GM12878 (cell line): ENCODE measurements at regions not wholly inside any gene's neighbourhood (a gene's known extent, or its start where the extent isn't known, plus 50 kb on each side); places are given as distances from the start of the nearest gene placed in this dataset.

Experiments
- ATAC-seq: fragments of 200-7000 bp; cut with Tn5 transposase; 3 replicates; pipeline ENCODE4 v1.9.1; 2020; ENCODE audit warnings: mild to moderate bottlenecking, moderate library complexity
- BruUV-seq: library from RNA; stranded (reverse); fragments of 400-500 nt; replicated peaks from 2 replicates; lab custom pipeline; 2021; lab: Mats Ljungman, UMichigan
- CTCF ChIA-PET: fragments of 300-600 bp; sonication (Branson Sonifier 250); formaldehyde crosslinking; extraction: SDS; loops from one replicate; lab custom pipeline; 2021; ENCODE audit warnings: inconsistent platforms; lab: Yijun Ruan, JAX
- POLR2A ChIA-PET: fragments of 350-600 bp; formaldehyde crosslinking; extraction: SDS; loops from one replicate; lab custom pipeline; 2021; ENCODE audit warnings: inconsistent platforms; lab: Charles Lee
- RAD21 ChIA-PET: fragments of 300-600 bp; sonication (Branson Sonifier 250); formaldehyde crosslinking; loops from one replicate; lab custom pipeline; 2023; ENCODE audit warnings: antibody characterized with exemption; ENCODE audit not compliant: unreplicated experiment; lab: Charles Lee
- SMC1A ChIA-PET: fragments of 300-600 bp; sonication (Branson Sonifier 250); formaldehyde crosslinking; loops from one replicate; lab custom pipeline; 2023; ENCODE audit not compliant: unreplicated experiment, uncharacterized antibody; lab: Charles Lee
- DNase-seq: peaks from one replicate; pipeline ENCODE4 v3.0.0-alpha.2; 2011; ENCODE audit warnings: low read depth, low spot score
- FAIRE-seq: peaks from 3 replicates; lab custom pipeline; 2011; peaks lifted over from hg19 to GRCh38; lab: Jason Lieb, UNC
- H2AFZ ChIP-seq: 2 replicates; pipeline ENCODE4 v1.6.0; 2011; ENCODE audit warnings: low read depth, low read length, control low read depth; ENCODE audit not compliant: control insufficient read depth
- H3K27ac ChIP-seq: 2 replicates; pipeline ENCODE4 v1.5.1; 2011; ENCODE audit warnings: control low read depth; ENCODE audit not compliant: control insufficient read depth, insufficient read depth
- H3K27me3 ChIP-seq, 2 experiments: replicated peaks in 1 of 2; 2 replicates each; pipeline versions ENCODE4 v1.6.0 to v1.6.1; 2011; ENCODE audit warnings: low read length in 1 of 2; ENCODE audit not compliant: control insufficient read depth in 2 of 2, insufficient read depth in 2 of 2
- H3K36me3 ChIP-seq, 2 experiments: 2 replicates each; pipeline ENCODE4 v1.5.1; 2011; ENCODE audit warnings: low read length in 1 of 2; ENCODE audit not compliant: control insufficient read depth in 2 of 2, insufficient read depth in 2 of 2
- H3K4me1 ChIP-seq: 2 replicates; pipeline ENCODE4 v1.6.1; 2011; ENCODE audit warnings: mild to moderate bottlenecking, low read length, moderate library complexity, mixed read lengths; ENCODE audit not compliant: control insufficient read depth, insufficient read depth
- H3K4me2 ChIP-seq: 2 replicates; pipeline ENCODE4 v1.6.0; 2011; ENCODE audit warnings: control low read depth; ENCODE audit not compliant: control insufficient read depth, insufficient read depth
- H3K4me3 ChIP-seq: fragments of 200-600 bp; sonication (generic); 2 replicates; pipeline ENCODE4 v1.5.1; 2016
- H3K79me2 ChIP-seq: 2 replicates; pipeline ENCODE4 v1.6.0; 2011; ENCODE audit warnings: low read length; ENCODE audit not compliant: control insufficient read depth, insufficient read depth
- H3K9ac ChIP-seq: 2 replicates; pipeline ENCODE4 v1.8.0; 2011; ENCODE audit warnings: low read length, control low read depth, mixed read lengths; ENCODE audit not compliant: control insufficient read depth, insufficient read depth
- H3K9me3 ChIP-seq: replicated peaks from 3 replicates; pipeline ENCODE4 v1.5.1; 2011; ENCODE audit warnings: mild to moderate bottlenecking, low read length; ENCODE audit not compliant: control insufficient read depth, insufficient read depth
- H4K20me1 ChIP-seq: 2 replicates; pipeline ENCODE4 v1.6.0; 2011; ENCODE audit not compliant: control insufficient read depth, insufficient read depth
- CHD4 ChIP-seq: fragments of 200-600 bp; sonication (generic); IDR thresholded peaks from 2 replicates; pipeline ENCODE4 v1.6.1; 2016; ENCODE audit warnings: mild to moderate bottlenecking
- HDGF ChIP-seq: fragments of 450-650 bp; IDR thresholded peaks from 2 replicates; pipeline ENCODE4 v1.6.1; 2016; ENCODE audit warnings: antibody characterized with exemption
- JUND ChIP-seq: IDR thresholded peaks from 2 replicates; pipeline ENCODE4 v1.6.1; 2012; ENCODE audit warnings: low read depth, mild to moderate bottlenecking, low read length, improper control_type of control experiment, moderate library complexity
- LARP7 ChIP-seq: fragments of 450-650 bp; IDR thresholded peaks from 2 replicates; pipeline ENCODE4 v1.6.1; 2017; ENCODE audit warnings: mild to moderate bottlenecking
- NRF1 ChIP-seq: conservative IDR thresholded peaks from 2 replicates; pipeline ENCODE4 v1.6.1; 2011; ENCODE audit warnings: mild to moderate bottlenecking, low read depth, low read length, improper control_type of control experiment
- RELA ChIP-seq: fragments of 450-650 bp; IDR thresholded peaks from 2 replicates; pipeline ENCODE4 v1.8.0; 2014; ENCODE audit warnings: borderline replicate concordance; ENCODE audit not compliant: partially characterized antibody
- SIX5 ChIP-seq: IDR thresholded peaks from 2 replicates; pipeline ENCODE4 v1.6.1; 2011; ENCODE audit warnings: mild to moderate bottlenecking, low read depth, low read length, moderate library complexity; ENCODE audit not compliant: severe bottlenecking
- SMAD5 ChIP-seq: IDR thresholded peaks from 2 replicates; pipeline ENCODE4 v1.6.1; 2016; ENCODE audit warnings: antibody characterized with exemption, low read depth
- ZNF217 ChIP-seq: fragments of 450-650 bp; IDR thresholded peaks from 2 replicates; pipeline ENCODE4 v1.6.1; 2017; ENCODE audit warnings: antibody characterized with exemption, mild to moderate bottlenecking
- WGBS: methylation state at CpG from one replicate; pipeline ENCODE4 v1.1.6; 2016; ENCODE audit warnings: low lambda C conversion rate; ENCODE audit not compliant: insufficient replicate concordance, insufficient coverage; ENCODE audit errors: missing lambda C conversion rate; 5-methylcytosine and 5-hydroxymethylcytosine counted together
- in situ Hi-C: fragments of 300-500 bp; cut with MboI; formaldehyde crosslinking; loops from 9 replicates; pipeline ENCODE4 v1.14.3; 2018; ENCODE audit warnings: mixed read lengths
- intact Hi-C: fragments of 100-400 bp; cut with micrococcal nuclease; formaldehyde crosslinking; loops from one replicate; pipeline ENCODE4 v1.14.2; 2022; ENCODE audit not compliant: unreplicated experiment
- TF ChIP-seq, protein P1 (sequence below): fragments of 450-650 bp; IDR thresholded peaks from 2 replicates; pipeline ENCODE4 v1.6.1; 2017; ENCODE audit warnings: low read depth, mild to moderate bottlenecking, moderate library complexity
- TF ChIP-seq, protein P2 (sequence below): fragments of 450-650 bp; IDR thresholded peaks from 2 replicates; pipeline ENCODE4 v1.6.1; 2017; ENCODE audit warnings: mild to moderate bottlenecking

DNA sequence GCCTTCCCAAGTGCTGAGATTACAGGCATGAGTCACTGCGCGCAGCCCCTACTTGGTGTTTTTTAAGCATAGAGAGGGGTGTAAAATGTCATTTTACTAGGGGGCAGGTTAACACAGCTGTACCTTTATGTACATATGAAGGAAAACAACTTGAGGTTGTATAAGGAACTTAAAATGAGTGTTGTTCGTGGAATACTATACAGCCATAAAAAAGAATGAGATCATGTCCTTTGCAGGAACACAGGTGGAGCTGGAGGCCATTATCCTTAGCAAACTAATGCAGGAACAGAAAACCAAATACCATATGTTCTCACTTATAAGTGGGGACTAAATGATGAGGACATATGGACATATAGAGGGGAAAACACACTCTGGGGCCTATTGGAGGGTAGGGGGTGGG lies 256.2 kb upstream of the C2CD4B start:
- no peak overlapping the region for H2AFZ ChIP-seq
- 57% methylated on average over 3 of the region's 3 CpGs for WGBS
- intact Hi-C loops (no loop called here), in situ Hi-C loops (no loop called here)
- H3K4me1 ChIP-seq = no peaks in the 10 kb centered on the region
- RAD21 ChIA-PET = no interaction called here
- no peak overlapping the region for H3K9ac ChIP-seq
- CTCF ChIA-PET = no interaction called here
- no peaks in the 10 kb centered on the region; the same call in 1 of the 2 replicates for H4K20me1 ChIP-seq
- no peak overlapping the region for H3K4me3 ChIP-seq
- no peaks in the 10 kb centered on the region; a peak in 1 of 4 replicates for H3K27me3 ChIP-seq
- H3K79me2 ChIP-seq = no peaks in the 10 kb centered on the region
- no TSS peak for BruUV-seq
- no peak overlapping the region for H3K27ac ChIP-seq
- DNase-seq (no peak), ATAC-seq (no peak), FAIRE-seq (no peak)
- H3K9me3 ChIP-seq = no peaks in the 10 kb centered on the region
- SMC1A ChIA-PET = no interaction called here
- no peak for TF ChIP-seq SMAD5
- TF ChIP-seq ZNF217 = no peak
- TF ChIP-seq RELA = no peak
- no peak for TF ChIP-seq NRF1
- no peak for TF ChIP-seq SIX5
- no peak for TF ChIP-seq CHD4
- no peak for TF ChIP-seq HDGF
- POLR2A ChIA-PET = no interaction called here
- no peaks in the 10 kb centered on the region for H3K36me3 ChIP-seq
- no peak overlapping the region for H3K4me2 ChIP-seq

DNA sequence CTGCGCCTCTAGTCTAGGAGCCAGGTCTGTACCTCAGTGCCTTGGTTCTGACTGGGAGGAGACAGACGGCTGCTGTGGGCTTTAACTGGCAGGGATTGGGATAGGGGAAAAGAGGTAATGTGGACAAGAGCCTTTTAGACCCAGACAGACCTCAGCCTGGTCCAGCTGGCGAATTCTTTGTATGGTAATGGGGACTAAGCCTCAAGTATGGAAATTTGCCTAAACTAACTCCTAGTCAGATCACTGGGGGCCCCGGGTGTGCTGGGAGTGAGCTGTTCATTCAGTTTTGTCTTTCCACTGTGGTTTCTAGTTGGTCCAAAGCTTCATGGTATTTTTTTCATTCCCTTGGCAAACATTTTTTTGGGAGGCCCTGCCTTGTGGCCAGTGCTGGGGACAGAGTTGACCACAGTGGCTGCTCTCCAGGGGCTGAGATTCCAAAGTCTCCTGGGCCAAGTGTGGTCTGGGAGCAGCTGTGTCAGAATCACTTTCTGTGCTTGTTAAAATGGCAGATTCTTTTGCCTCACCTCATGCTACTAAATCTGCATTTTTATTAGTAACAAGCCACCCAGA lies 261.4 kb upstream of the C2CD4B start:
- Histone ChIP-seq H3K4me3 (no peak overlapping the region), H3K27ac (no peak overlapping the region), H3K27me3 (no peaks in the 10 kb centered on the region), H4K20me1 (no peaks in the 10 kb centered on the region), H3K9ac (no peak overlapping the region), H3K36me3 (no peaks in the 10 kb centered on the region), H3K9me3 (no peaks in the 10 kb centered on the region), H3K79me2 (no peaks in the 10 kb centered on the region), H3K4me2 (no peak overlapping the region), H2AFZ (no peak overlapping the region), H3K4me1 (no peaks in the 10 kb centered on the region)
- ChIA-PET CTCF (no interaction called here), POLR2A (no interaction called here), RAD21 (no interaction called here), SMC1A (no interaction called here)
- ATAC-seq (no peak), FAIRE-seq (no peak), DNase-seq (no peak)
- in situ Hi-C loops (no loop called here), intact Hi-C loops (no loop called here)
- BruUV-seq = no TSS peak
- 22% methylated on average over 4 of the region's 4 CpGs for WGBS
- TF ChIP-seq LARP7 = no peak
- TF ChIP-seq, protein P1, sequence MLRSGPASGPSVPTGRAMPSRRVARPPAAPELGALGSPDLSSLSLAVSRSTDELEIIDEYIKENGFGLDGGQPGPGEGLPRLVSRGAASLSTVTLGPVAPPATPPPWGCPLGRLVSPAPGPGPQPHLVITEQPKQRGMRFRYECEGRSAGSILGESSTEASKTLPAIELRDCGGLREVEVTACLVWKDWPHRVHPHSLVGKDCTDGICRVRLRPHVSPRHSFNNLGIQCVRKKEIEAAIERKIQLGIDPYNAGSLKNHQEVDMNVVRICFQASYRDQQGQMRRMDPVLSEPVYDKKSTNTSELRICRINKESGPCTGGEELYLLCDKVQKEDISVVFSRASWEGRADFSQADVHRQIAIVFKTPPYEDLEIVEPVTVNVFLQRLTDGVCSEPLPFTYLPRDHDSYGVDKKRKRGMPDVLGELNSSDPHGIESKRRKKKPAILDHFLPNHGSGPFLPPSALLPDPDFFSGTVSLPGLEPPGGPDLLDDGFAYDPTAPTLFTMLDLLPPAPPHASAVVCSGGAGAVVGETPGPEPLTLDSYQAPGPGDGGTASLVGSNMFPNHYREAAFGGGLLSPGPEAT = no peak
- TF ChIP-seq JUND = no peak
- TF ChIP-seq, protein P2, sequence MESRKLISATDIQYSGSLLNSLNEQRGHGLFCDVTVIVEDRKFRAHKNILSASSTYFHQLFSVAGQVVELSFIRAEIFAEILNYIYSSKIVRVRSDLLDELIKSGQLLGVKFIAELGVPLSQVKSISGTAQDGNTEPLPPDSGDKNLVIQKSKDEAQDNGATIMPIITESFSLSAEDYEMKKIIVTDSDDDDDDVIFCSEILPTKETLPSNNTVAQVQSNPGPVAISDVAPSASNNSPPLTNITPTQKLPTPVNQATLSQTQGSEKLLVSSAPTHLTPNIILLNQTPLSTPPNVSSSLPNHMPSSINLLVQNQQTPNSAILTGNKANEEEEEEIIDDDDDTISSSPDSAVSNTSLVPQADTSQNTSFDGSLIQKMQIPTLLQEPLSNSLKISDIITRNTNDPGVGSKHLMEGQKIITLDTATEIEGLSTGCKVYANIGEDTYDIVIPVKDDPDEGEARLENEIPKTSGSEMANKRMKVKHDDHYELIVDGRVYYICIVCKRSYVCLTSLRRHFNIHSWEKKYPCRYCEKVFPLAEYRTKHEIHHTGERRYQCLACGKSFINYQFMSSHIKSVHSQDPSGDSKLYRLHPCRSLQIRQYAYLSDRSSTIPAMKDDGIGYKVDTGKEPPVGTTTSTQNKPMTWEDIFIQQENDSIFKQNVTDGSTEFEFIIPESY = no peak
